ENCODE measurements at regions not wholly inside any gene's neighbourhood (a gene's known extent, or its start where the extent isn't known, plus 50 kb on each side); places are given as distances from the start of the nearest gene placed in this dataset.
"Not testable (repeated sequence)": the region's sequence is repeated elsewhere in the genome, so short reads cannot be mapped to it uniquely, and the experiment has no call there.

DNA sequence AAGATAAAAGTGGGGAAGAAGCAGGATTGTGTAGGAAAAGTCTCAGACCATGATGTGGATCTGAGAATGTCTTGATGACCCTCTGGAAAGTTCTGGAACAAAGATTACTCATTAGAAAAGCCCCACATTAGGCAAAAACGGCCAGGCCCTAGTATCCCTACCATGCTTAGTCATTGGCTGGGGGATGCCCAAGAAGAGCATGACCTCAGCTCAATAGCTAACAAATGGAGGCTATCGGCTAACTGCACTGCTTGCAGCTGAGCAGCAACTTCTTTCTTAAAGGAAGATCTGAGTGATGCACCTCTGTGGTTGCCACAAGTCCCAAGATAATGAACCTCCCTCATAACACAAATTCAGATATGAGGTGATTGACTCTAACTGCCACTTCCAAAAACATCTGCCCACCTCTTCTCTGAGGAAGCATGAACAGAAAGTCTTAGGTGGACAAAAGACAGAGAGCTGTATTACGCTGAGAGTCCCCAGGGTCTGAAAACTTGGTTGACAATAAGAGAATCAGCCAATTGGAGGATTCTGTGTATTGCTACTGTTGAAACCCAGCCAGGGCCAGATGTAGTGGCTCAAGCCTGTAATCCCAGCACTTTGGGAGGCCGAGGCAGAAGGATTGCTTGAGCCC lies 64.6 kb upstream of the AK4 start:
- Histone ChIP-seq H3K4me1 (ENCODE audit: control insufficient read depth in 2 of 3, insufficient read depth in 2 of 3, low read depth in 1 of 3, low read length in 3 of 3) (no peaks in the 10 kb centered on the region), H3K4me3 (ENCODE audit: low read length in 3 of 3) (no peak overlapping the region), H3K9ac (ENCODE audit: low read length in 3 of 3) (no peak overlapping the region), H3K27me3 (ENCODE audit: control insufficient read depth, insufficient read depth, low read length) (no peaks in the 10 kb centered on the region), H3K36me3 (ENCODE audit: control insufficient read depth in 2 of 3, insufficient read depth in 3 of 3, low read length in 3 of 3) (no peaks in the 10 kb centered on the region), H3K9me3 (ENCODE audit: control insufficient read depth in 2 of 3, insufficient read depth in 1 of 3, low read length in 3 of 3) (no peaks in the 10 kb centered on the region), H3K27ac (ENCODE audit: low read depth in 2 of 2, low read length in 2 of 2) (no peak overlapping the region)
- FAIRE-seq (no peak), DNase-seq (no peak)
- TF ChIP-seq, protein P1, sequence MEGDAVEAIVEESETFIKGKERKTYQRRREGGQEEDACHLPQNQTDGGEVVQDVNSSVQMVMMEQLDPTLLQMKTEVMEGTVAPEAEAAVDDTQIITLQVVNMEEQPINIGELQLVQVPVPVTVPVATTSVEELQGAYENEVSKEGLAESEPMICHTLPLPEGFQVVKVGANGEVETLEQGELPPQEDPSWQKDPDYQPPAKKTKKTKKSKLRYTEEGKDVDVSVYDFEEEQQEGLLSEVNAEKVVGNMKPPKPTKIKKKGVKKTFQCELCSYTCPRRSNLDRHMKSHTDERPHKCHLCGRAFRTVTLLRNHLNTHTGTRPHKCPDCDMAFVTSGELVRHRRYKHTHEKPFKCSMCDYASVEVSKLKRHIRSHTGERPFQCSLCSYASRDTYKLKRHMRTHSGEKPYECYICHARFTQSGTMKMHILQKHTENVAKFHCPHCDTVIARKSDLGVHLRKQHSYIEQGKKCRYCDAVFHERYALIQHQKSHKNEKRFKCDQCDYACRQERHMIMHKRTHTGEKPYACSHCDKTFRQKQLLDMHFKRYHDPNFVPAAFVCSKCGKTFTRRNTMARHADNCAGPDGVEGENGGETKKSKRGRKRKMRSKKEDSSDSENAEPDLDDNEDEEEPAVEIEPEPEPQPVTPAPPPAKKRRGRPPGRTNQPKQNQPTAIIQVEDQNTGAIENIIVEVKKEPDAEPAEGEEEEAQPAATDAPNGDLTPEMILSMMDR (IDR thresholded peaks at IDR 0.05; ENCODE audit: borderline replicate concordance, extremely low read depth, insufficient read depth) = no peak
- intact Hi-C loops (cut with DNase I) = no loop called here

DNA sequence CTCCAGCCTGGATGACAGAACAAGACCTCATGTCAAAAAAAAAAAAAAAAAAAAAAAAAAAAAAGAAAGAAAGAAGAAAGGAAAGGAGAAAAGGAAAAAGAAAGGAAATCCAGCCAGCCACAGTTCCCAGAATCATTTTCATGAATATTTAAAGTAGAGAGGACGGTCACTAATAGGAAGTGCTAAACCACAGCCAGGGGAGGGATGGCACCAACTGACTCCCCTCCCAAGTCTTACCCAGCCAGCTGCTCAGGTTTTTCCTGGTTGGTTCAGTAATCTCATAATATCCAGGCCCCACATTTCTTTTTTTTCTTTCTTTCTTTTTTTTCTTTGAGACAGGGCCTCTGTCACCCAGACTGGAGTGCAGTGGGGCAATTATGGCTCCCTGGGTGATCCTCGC lies 63.9 kb upstream of the AK4 start:
- intact Hi-C loops (cut with DNase I) = no loop called here
- TF ChIP-seq, protein P1 (IDR thresholded peaks at IDR 0.05; ENCODE audit: borderline replicate concordance, extremely low read depth, insufficient read depth) = no peak
- Histone ChIP-seq H3K4me3 (ENCODE audit: low read length in 3 of 3) (no peak overlapping the region), H3K4me1 (ENCODE audit: control insufficient read depth in 2 of 3, insufficient read depth in 2 of 3, low read depth in 1 of 3, low read length in 3 of 3) (no peaks in the 10 kb centered on the region), H3K9ac (ENCODE audit: low read length in 3 of 3) (no peak overlapping the region), H3K27me3 (ENCODE audit: control insufficient read depth, insufficient read depth, low read length) (no peaks in the 10 kb centered on the region), H3K9me3 (ENCODE audit: control insufficient read depth in 2 of 3, insufficient read depth in 1 of 3, low read length in 3 of 3) (no peaks in the 10 kb centered on the region), H3K27ac (ENCODE audit: low read depth in 2 of 2, low read length in 2 of 2) (no peak overlapping the region), H3K36me3 (ENCODE audit: control insufficient read depth in 2 of 3, insufficient read depth in 3 of 3, low read length in 3 of 3) (no peaks in the 10 kb centered on the region)
- FAIRE-seq (no peak), DNase-seq (no peak)

DNA sequence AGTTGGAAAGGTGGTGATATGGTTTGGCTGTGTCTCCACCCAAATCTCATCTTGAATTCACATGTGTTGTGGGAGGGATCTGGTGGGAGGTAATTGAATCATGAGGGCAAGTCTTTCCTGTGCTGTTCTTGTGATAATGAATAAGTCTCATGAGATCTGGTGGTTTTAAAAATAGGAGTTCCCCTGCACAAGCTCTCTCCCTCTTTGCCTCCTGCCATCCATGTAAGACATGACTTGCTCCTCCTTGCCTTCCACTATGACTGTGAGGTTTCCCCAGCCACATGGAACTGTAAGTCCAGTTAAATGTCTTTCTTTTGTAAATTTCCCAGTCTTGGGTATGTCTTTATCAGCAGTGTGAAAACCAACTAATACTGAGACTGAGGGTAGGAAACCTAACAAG lies 60.5 kb upstream of the AK4 start:
- H3K4me3 ChIP-seq (ENCODE audit: low read length in 3 of 3); DNase-seq; H3K4me1 ChIP-seq (ENCODE audit: control insufficient read depth in 2 of 3, insufficient read depth in 2 of 3, low read depth in 1 of 3, low read length in 3 of 3); H3K27ac ChIP-seq (ENCODE audit: low read depth in 2 of 2, low read length in 2 of 2); intact Hi-C loops (cut with DNase I); H3K9ac ChIP-seq (ENCODE audit: low read length in 3 of 3); H3K36me3 ChIP-seq (ENCODE audit: control insufficient read depth in 2 of 3, insufficient read depth in 3 of 3, low read length in 3 of 3); H3K9me3 ChIP-seq (ENCODE audit: control insufficient read depth in 2 of 3, insufficient read depth in 1 of 3, low read length in 3 of 3); H3K27me3 ChIP-seq (ENCODE audit: control insufficient read depth, insufficient read depth, low read length); FAIRE-seq: not testable (repeated sequence)

DNA sequence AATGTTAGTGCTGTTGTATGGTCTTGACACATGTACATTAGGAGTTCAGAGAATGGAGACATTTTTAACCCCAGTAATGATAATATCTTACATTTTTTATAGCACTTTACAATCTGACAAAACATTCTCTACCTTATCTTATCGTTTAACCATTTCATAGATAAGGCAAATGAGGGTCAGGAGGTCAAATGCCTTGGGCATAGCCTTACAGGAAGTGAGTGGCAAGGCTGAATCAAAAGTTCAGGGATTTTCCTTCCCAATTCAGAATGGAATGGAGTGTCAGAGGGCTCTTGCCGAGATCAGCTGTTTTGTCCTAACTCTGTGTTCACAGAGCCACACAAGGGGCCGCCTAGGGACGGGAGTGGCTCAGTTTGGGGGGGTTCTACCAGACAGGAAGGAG lies 57.6 kb upstream of the AK4 start:
- intact Hi-C loops (cut with DNase I) = no loop called here
- no peaks in the 10 kb centered on the region for H3K4me1 ChIP-seq (ENCODE audit: control insufficient read depth in 2 of 3, insufficient read depth in 2 of 3, low read depth in 1 of 3, low read length in 3 of 3)
- H3K9ac ChIP-seq (ENCODE audit: low read length in 3 of 3) = no peak overlapping the region
- no peaks in the 10 kb centered on the region for H3K27me3 ChIP-seq (ENCODE audit: control insufficient read depth, insufficient read depth, low read length)
- H3K36me3 ChIP-seq (ENCODE audit: control insufficient read depth in 2 of 3, insufficient read depth in 3 of 3, low read length in 3 of 3) = no peaks in the 10 kb centered on the region
- FAIRE-seq (no peak), DNase-seq (no peak)
- TF ChIP-seq, protein P1 (IDR thresholded peaks at IDR 0.05; ENCODE audit: borderline replicate concordance, extremely low read depth, insufficient read depth) = no peak
- peaks cover 0 to 3% (median 0%) of the 10 kb centered on the region in 3 donors for H3K9me3 ChIP-seq (ENCODE audit: control insufficient read depth in 2 of 3, insufficient read depth in 1 of 3, low read length in 3 of 3)
- no peak overlapping the region for H3K4me3 ChIP-seq (ENCODE audit: low read length in 3 of 3)
- H3K27ac ChIP-seq (ENCODE audit: low read depth in 2 of 2, low read length in 2 of 2) = no peak overlapping the region
